Non-pigmented ciliary epithelial cell (primary cell): ENCODE measurements at regions not wholly inside any gene's neighbourhood (a gene's known extent, or its start where the extent isn't known, plus 50 kb on each side); places are given as distances from the start of the nearest gene placed in this dataset.
"Not testable (repeated sequence)": the region's sequence is repeated elsewhere in the genome, so short reads cannot be mapped to it uniquely, and the experiment has no call there.

Experiments used
- DNase-seq: peaks from one replicate; pipeline ENCODE4 v3.0.0-alpha.2; 2010; ENCODE audit warnings: low read depth

DNA sequence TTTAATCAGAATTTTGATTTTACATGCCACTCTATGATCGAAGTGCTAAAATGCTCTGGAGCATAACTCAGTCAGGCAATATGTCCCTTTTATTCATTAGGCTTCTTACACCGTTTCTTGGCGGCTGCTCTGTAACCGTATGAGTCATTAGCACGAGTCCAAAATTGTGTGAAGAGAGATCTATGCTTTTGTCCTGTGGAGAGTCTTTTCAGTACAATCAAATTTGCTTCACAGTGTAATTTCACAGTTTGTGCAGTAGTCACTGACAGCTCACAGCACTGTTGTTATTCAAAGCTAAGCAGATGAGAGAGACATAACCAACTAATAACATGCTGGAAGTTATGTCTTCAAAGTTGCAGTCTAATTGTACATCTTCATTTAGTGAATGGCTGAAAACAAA lies 167.8 kb downstream of the PCDH10 start:
- no peak for DNase-seq

DNA sequence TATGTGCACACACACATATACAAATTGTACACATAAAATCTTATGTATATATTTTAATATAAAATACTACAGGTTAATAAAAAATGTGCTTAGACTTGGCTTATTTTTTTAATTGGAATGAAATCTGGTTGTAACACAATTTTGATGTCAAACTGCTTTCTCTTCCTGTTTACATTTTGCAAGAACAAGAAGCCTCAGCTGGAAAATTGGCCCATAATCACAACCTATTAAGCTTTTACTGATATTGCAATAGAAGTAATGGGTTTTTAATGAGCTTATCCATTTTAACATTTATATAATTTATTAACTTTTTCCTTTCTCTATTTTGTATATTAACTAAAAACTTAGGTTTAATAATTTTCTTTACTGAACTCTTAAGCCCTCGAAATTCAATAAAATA lies 165.9 kb downstream of the PCDH10 start:
- DNase-seq: no peak

DNA sequence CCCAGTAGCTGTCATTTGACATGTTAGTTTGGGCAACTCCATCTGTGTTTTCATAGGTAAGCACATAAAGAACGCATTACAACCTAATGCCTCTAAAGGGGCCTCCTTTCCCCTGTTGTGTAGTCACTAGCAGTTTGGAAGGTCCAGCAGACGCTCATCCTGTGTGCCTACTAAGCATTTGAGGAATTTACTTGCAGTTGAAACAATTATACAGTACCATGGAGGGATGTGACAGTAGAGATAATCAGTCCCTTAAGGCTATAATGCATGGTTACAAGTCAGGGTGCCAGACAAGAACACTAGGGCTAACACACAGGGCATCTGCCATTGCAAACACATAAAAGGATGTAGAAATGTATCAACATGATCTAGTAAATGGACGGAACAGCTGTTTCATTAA lies 138.3 kb downstream of the PCDH10 start:
- no peak for DNase-seq

DNA sequence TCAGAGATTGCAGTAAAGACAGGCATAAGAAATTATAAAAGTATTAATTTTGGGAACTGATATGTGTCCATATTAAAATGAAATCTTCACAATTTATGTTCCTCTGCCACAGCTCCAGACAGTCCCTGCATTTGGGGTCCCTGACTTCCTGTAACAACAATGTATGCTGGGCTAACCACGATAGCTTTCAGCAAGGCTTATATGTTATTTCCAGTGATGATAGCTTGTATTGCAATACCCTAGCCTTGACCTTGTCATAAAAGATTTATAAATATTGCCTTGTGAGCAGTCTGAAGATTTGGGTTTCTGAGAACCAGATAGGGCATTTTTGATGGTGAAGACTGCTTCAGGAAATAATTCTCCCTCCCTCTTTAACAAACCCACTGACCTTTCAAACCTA lies 129.5 kb downstream of the PCDH10 start:
- DNase-seq: no peak

- not testable (repeated sequence) for DNase-seq
These were observed 128.8 kb downstream of the PCDH10 start for GRCh38 chr4:133277940-133278339.

DNA sequence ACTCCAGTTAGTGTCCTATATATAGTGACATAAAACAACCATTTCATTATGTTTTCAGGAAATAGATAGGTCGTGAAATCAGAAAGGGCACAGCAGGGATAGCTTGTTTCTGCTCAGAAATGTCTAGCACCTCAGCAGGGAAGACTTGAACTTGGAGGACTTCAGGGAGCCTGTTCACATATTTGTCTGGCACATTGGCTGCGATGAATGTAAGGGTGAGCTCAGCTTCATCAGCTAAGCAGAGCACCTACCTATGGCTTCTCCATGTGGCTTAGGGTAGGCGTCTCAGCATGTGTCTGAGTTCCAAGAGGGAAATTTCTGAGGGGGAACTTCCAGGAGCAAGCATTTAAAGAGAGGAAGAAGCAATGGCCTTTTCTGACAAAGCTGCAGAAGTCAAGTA lies 126.2 kb downstream of the PCDH10 start:
- no peak for DNase-seq

- no peak for DNase-seq
These were observed 124.3 kb downstream of the PCDH10 start for GRCh38 chr4:133273401-133273800.

- no peak for DNase-seq
These were observed 121.0 kb downstream of the PCDH10 start for GRCh38 chr4:133270021-133270570.

DNA sequence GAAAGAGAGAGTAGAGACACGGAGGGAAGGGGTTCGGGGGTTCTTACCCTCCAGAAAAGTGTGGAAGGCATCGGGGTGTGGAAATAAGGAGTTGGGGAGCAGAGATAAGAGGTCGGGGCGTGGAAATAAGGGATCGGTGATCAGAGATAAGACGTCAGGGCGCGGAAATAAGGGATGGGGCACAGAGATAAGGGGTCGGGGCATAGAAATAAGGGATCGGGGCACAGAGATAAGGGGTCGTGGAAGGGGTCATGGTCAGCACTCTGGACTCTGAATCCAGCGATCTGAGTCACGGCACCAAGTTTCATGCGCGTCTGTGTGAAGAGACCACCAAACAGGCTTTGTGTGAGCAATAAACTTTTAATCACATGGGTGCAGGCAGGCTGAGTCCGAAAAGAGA lies 119.1 kb downstream of the PCDH10 start:
- DNase-seq: no peak

DNA sequence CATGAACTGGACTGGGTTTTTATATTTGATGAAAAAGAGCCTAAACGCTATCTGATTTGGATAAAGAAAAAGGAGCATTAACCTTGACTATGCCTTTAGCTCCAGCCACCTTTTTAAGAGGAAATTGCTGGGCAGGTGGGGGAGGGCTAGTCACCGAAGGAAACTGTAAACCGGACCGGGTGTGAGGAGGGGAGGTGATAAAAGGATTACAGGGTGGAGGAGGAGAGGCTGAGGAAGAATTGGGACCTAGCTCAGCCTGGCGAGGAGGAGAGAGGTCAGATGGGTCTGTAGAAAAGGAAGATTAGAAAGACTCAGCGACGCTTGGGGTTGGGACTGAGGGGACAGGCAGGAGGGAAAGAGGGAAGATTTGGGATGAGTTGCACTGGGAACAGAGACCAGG lies 118.4 kb downstream of the PCDH10 start:
- DNase-seq: not testable (repeated sequence)

DNA sequence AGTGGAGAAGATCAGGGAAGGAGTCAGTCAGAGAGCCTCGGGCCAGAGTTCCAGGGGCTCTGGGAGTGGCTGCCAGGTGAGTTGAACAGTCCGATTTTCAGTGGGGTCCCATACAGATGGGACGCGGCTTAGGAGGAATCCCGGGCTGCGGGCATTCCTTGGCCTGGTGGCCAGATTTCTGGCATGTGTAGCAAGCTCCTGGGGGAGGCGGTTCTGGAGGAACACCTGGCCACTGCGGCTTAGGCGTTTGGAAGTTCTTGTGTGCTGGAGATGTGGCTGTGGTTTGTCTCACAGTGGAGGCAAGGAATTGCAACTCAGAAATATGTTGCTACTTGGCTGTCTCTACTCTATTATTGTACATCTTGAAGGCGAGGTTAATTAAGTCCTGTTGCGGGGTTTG lies 117.9 kb downstream of the PCDH10 start:
- DNase-seq: not testable (repeated sequence)

- DNase-seq: not testable (repeated sequence)
These were observed 115.2 kb downstream of the PCDH10 start for GRCh38 chr4:133264251-133264650.

DNA sequence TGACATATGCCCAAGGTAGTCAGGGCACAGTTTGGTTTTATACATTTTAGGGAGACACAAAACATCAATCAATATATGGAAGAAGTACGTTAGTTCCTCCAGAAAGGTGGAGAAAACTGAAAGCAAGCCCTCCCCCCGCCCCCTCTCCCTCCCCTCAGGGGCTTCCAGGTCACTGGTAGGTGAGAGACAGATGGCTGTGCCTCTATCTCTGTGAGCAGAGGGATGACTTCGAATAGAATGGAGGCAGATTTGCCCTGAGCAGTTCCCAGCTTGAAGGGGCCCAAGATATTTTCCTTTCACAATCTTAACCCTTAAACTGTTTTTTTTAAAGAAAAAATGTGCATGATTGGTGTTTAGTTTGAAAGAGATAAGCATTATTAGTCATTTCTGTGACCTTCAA lies 114.0 kb downstream of the PCDH10 start:
- DNase-seq: no peak

DNA sequence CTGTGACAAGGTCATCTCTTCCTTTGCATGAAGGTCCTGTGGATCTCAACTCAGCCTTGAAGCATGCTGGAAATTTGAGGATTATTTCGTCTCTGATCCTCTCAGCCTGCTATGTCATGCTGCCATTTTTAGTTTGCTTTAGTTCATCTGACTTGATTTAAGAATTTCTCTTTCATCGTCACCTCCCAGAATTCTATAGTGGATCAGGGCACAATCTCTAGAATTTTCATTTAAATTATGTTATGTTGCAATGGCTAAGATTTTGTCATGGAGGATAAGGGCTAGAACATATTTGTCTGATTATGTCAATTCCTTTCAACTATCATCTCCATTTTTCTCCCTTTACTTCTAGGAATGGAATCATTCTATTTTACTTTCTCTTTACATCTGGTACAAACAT lies 98.8 kb downstream of the PCDH10 start:
- no peak for DNase-seq

DNA sequence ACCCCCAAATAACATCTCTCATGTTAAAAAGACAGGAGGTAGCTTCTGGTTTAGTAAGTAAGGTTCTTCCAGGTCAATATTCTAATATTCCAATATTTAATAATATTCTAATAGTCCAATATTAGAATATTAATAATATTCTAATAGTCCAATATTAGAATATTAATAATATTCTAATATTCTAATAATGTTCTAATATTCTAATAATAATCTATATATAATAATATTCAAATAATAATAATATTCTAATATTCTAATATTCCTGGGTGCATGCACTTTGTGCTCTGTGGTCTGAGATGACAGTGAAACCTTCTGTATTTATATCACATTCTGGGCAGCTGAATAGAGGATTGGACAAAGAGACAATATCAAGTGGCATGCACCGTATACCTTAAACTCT lies 96.1 kb downstream of the PCDH10 start:
- DNase-seq: no peak
